K562 (cell line): ENCODE measurements at regions not wholly inside any gene's neighbourhood (a gene's known extent, or its start where the extent isn't known, plus 50 kb on each side); places are given as distances from the start of the nearest gene placed in this dataset.

ENCODE experiments used
- ARID2 ChIP-seq: fragments of 450-650 bp; IDR thresholded peaks from 2 replicates; pipeline ENCODE4 v1.6.1; 2017; ENCODE audit warnings: antibody characterized with exemption, mild to moderate bottlenecking
- CBX1 ChIP-seq: sonication (generic); IDR thresholded peaks from 2 replicates; pipeline ENCODE4 v1.6.1; 2016; ENCODE audit warnings: antibody characterized with exemption, low read depth, mild to moderate bottlenecking
- CHD7 ChIP-seq: fragments of 200-600 bp; sonication (generic); IDR thresholded peaks from one replicate; pipeline ENCODE4 v1.6.1; 2012; ENCODE audit warnings: mild to moderate bottlenecking, low read depth, low read length, inconsistent platforms
- DNMT1 ChIP-seq: fragments of 450-650 bp; IDR thresholded peaks from 2 replicates; pipeline ENCODE4 v1.6.1; 2016; ENCODE audit warnings: antibody characterized with exemption, mild to moderate bottlenecking
- ELF4 ChIP-seq: fragments of 450-650 bp; formaldehyde crosslinking; IDR thresholded peaks from 2 replicates; pipeline ENCODE4 v1.4.0; 2022; ENCODE audit warnings: missing genetic modification characterization
- HMBOX1 ChIP-seq: sonication (generic); IDR thresholded peaks from 2 replicates; pipeline ENCODE4 v1.6.1; 2016
- HNRNPL ChIP-seq: fragments of 200-400 bp; formaldehyde crosslinking; IDR thresholded peaks from 2 replicates; pipeline ENCODE4 v1.6.1; 2017; ENCODE audit warnings: low read depth, mild to moderate bottlenecking, low read length
- MAFK ChIP-seq: IDR thresholded peaks from 2 replicates; pipeline ENCODE4 v1.6.1; 2011; ENCODE audit warnings: low read length, improper control_type of control experiment
- NCOA6 ChIP-seq: fragments of 450-650 bp; IDR thresholded peaks from 2 replicates; pipeline ENCODE4 v1.6.1; 2017; ENCODE audit warnings: mild to moderate bottlenecking
- NFE2 ChIP-seq: IDR thresholded peaks from 2 replicates; pipeline ENCODE4 v1.6.1; 2014; ENCODE audit warnings: antibody characterized with exemption, low read depth
- NR2C1 ChIP-seq, 2 experiments: fragments of 450-650 bp; IDR thresholded peaks; 2 replicates each; pipeline ENCODE4 v1.6.1; 2017; ENCODE audit warnings: mild to moderate bottlenecking in 2 of 2, antibody characterized with exemption in 1 of 2, inconsistent platforms in 1 of 2, missing compliant biosample characterization in 1 of 2, missing genetic modification characterization in 1 of 2
- SMAD1 ChIP-seq: fragments of 150-350 bp; IDR thresholded peaks from 2 replicates; pipeline ENCODE4 v1.6.1; 2014; ENCODE audit warnings: low read length, low read depth; ENCODE audit not compliant: partially characterized antibody
- TCF3 ChIP-seq: sonication (generic); formaldehyde crosslinking; IDR thresholded peaks from 2 replicates; pipeline ENCODE4 v1.4.0; 2020; ENCODE audit warnings: mild to moderate bottlenecking, missing genetic modification reagents
- TSC22D4 ChIP-seq: fragments of 450-650 bp; IDR thresholded peaks from 2 replicates; pipeline ENCODE4 v1.6.1; 2016; ENCODE audit warnings: missing genetic modification characterization, missing biosample characterization, control low read depth
- ZEB2 ChIP-seq: fragments of 450-650 bp; IDR thresholded peaks from 2 replicates; pipeline ENCODE4 v1.6.1; 2016
- ZFP91 ChIP-seq: sonication (generic); formaldehyde crosslinking; IDR thresholded peaks from 2 replicates; pipeline ENCODE4 v1.8.0; 2022; ENCODE audit warnings: mild to moderate bottlenecking, missing genetic modification reagents
- ZNF12 ChIP-seq: sonication (generic); formaldehyde crosslinking; IDR thresholded peaks from 2 replicates; pipeline ENCODE4 v1.4.0; 2020; ENCODE audit warnings: mild to moderate bottlenecking, missing genetic modification reagents
- ZNF436 ChIP-seq: fragments of 250-450, 450-650 bp; sonication (Bioruptor Pico); formaldehyde crosslinking; IDR thresholded peaks from 2 replicates; pipeline ENCODE4 v1.7.0; 2020; ENCODE audit warnings: mild to moderate bottlenecking

- no peak for TF ChIP-seq CHD7
- no peak for TF ChIP-seq NR2C1 (IDR thresholded peaks at IDR 0.05)
- no peak for TF ChIP-seq NR2C1 (tag; IDR thresholded peaks at IDR 0.05)
- no peak for TF ChIP-seq HNRNPL
- TF ChIP-seq TCF3 (CRISPR knock-in tag): peak; percentile 80
- no peak for TF ChIP-seq NFE2
- no peak for TF ChIP-seq MAFK
- TF ChIP-seq ELF4: peak; percentile 95
- TF ChIP-seq ARID2: no peak
- TF ChIP-seq DNMT1: no peak
- TF ChIP-seq CBX1: no peak
- TF ChIP-seq SMAD1: no peak
- TF ChIP-seq TSC22D4 (tag): no peak
- peak; percentile 92 for TF ChIP-seq ZEB2
- TF ChIP-seq HMBOX1: no peak
- TF ChIP-seq ZNF12 (CRISPR knock-in tag): no peak
- no peak for TF ChIP-seq NCOA6
- TF ChIP-seq ZFP91 (CRISPR knock-in tag): no peak
- no peak for TF ChIP-seq ZNF436 (CRISPR knock-in tag)
Measured at GRCh38 chr11:69401715-69402114, 79.7 kb upstream of the LINC01488 start (continued).
